ENCODE measurements at regions not wholly inside any gene's neighbourhood (a gene's known extent, or its start where the extent isn't known, plus 50 kb on each side); places are given as distances from the start of the nearest gene placed in this dataset.

DNA sequence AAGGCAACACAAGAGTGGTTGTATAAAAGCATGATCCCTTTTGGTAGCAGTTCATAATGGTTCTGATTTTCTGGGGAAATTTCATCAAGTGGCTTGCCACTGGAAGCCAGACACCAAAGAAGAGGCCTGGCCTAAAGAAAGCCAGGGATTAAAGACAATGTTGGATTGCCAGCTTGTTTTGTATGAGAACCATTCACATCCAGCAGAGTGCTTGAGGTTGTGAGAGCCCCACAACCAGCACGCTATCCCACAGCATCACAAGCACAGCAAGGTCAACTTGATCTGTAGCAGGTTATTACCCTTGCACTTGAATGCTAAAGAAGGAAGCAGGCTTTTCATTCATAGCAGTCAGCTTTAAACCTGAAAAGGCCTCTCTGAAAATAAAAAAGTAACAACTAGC lies 399.8 kb downstream of the PLPP3 start:
- no peak for TF ChIP-seq CTCF (conservative IDR thresholded peaks at IDR 0.05)
- H3K27ac ChIP-seq: no peak overlapping the region

- TF ChIP-seq CTCF (conservative IDR thresholded peaks at IDR 0.05): no peak
- H3K27ac ChIP-seq: no peak overlapping the region
Observed at GRCh38 chr1:56175211-56175610, 404.2 kb downstream of the PLPP3 start.

DNA sequence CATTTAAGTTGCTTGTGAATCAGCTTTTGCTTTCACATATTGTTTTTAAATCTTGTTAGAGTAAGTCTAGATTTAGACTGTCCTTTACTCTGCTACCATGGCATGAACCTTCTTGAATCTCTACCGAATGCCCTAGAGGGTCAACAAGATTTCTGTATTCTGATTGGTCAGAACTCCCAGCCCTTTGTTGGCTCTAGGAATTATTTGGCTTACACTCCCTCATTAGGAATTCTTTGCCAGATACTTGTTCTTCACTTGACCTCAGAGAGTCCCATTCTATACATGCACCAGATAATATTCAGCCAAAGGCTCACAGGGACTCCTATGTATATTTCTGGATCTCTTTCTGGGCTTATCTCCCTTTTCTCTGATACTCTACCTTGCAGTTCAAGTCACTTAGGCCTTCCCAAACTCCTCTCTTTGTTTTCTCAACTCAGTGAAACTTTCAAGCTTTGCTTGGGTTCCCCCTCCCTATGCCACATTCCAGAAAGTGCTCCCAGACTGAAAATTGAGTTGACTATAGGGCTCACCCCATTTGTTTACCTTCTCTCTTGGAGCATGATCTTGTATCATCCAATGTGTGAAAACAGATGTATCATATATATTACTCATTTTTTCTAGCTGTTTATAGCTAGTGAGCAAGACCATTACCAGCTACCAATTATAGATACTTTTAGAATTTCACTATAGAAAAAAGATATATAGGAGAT lies 405.0 kb downstream of the PLPP3 start:
- no peak for TF ChIP-seq CTCF (conservative IDR thresholded peaks at IDR 0.05)
- no peak overlapping the region for H3K27ac ChIP-seq

GRCh38 chr1:56173736-56174135 lies 405.6 kb downstream of the PLPP3 start:
- TF ChIP-seq CTCF (conservative IDR thresholded peaks at IDR 0.05): no peak
- no peak overlapping the region for H3K27ac ChIP-seq

- H3K27ac ChIP-seq: no peak overlapping the region
Observed at GRCh38 chr1:56171670-56172069, 407.7 kb downstream of the PLPP3 start.

GRCh38 chr1:56170784-56171320 lies 408.5 kb downstream of the PLPP3 start:
- H3K27ac ChIP-seq: no peak overlapping the region
- no peak for TF ChIP-seq CTCF (conservative IDR thresholded peaks at IDR 0.05)

More at GRCh38 chr1:56171670-56172069, 407.7 kb downstream of the PLPP3 start:
- no peak for TF ChIP-seq CTCF (conservative IDR thresholded peaks at IDR 0.05)

DNA sequence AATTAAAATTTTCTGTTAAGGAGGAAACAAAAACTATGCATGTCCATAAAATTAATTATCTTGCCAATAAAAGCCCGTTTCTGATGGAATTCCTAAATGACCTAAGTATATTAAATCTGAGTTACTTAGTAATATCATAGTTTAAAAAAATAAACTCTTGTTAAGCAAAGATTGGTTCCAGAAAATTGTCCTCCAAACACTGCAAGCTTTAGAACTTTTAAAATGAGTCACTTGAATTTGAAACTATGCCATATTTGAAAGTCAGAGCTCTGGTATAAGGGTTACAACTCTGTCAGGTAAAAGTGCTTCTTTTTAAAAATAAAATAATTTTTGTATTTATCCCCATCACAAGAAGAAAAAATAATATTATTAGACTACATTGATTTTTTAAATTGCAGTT lies 409.5 kb downstream of the PLPP3 start:
- H3K27ac ChIP-seq: no peak overlapping the region
- TF ChIP-seq CTCF (conservative IDR thresholded peaks at IDR 0.05): no peak

Data from VCaP (cell line).